ENCODE measurements at regions not wholly inside any gene's neighbourhood (a gene's known extent, or its start where the extent isn't known, plus 50 kb on each side); places are given as distances from the start of the nearest gene placed in this dataset.

- Histone ChIP-seq H3K27ac (no peak overlapping the region), H3K9me2 (ENCODE audit: insufficient read depth) (no peaks in the 10 kb centered on the region), H3K4me2 (no peak overlapping the region), H4K20me1 (ENCODE audit: insufficient read depth) (no peaks in the 10 kb centered on the region), H3F3A (ENCODE audit: insufficient read depth, low read depth) (no peaks in the 10 kb centered on the region), H3K36me3 (ENCODE audit: low read depth) (no peaks in the 10 kb centered on the region), H3K9me3 (ENCODE audit: insufficient read depth, low read depth) (no peaks in the 10 kb centered on the region), H3K4me1 (replicated peaks; ENCODE audit: insufficient read depth) (no peaks in the 10 kb centered on the region), H3K4me3 (no peak overlapping the region), H3K27me3 (ENCODE audit: insufficient read depth, low read depth) (no peaks in the 10 kb centered on the region), H2AFZ (no peak overlapping the region), H3K79me2 (ENCODE audit: low read depth) (no peaks in the 10 kb centered on the region)
- TF ChIP-seq EZH2 (IDR thresholded peaks at IDR 0.05; ENCODE audit: low read depth) (no peak), CTCF (conservative IDR thresholded peaks at IDR 0.05) (no peak)
- intact Hi-C loops (cut with micrococcal nuclease; ENCODE audit: unreplicated experiment) = no loop called here
- no peak for DNase-seq
- CTCF ChIA-PET = no interaction called here
- BruUV-seq (replicated peaks) = no TSS peak
- POLR2A ChIA-PET (ENCODE audit: unreplicated experiment) = no interaction called here
These were observed 55.5 kb upstream of the SRRM4 start for GRCh38 chr12:118925826-118926225.

Data from PC-9 (cell line).